GM12865 (cell line): ENCODE measurements at regions not wholly inside any gene's neighbourhood (a gene's known extent, or its start where the extent isn't known, plus 50 kb on each side); places are given as distances from the start of the nearest gene placed in this dataset.

Source experiments
- DNase-seq: peaks from one replicate; pipeline ENCODE4 v3.0.0; 2010; ENCODE audit warnings: low read depth
- H3K4me3 ChIP-seq: 2 replicates; pipeline ENCODE4 v1.5.1; 2011; ENCODE audit warnings: mild to moderate bottlenecking, low read depth, low read length, control low read depth
- TF ChIP-seq, protein P1 (sequence below): IDR thresholded peaks from 2 replicates; pipeline ENCODE4 v1.5.1; 2011; ENCODE audit warnings: low read length, control low read depth, low read depth, inconsistent platforms; ENCODE audit not compliant: insufficient read depth; ENCODE audit errors: missing control alignments

DNA sequence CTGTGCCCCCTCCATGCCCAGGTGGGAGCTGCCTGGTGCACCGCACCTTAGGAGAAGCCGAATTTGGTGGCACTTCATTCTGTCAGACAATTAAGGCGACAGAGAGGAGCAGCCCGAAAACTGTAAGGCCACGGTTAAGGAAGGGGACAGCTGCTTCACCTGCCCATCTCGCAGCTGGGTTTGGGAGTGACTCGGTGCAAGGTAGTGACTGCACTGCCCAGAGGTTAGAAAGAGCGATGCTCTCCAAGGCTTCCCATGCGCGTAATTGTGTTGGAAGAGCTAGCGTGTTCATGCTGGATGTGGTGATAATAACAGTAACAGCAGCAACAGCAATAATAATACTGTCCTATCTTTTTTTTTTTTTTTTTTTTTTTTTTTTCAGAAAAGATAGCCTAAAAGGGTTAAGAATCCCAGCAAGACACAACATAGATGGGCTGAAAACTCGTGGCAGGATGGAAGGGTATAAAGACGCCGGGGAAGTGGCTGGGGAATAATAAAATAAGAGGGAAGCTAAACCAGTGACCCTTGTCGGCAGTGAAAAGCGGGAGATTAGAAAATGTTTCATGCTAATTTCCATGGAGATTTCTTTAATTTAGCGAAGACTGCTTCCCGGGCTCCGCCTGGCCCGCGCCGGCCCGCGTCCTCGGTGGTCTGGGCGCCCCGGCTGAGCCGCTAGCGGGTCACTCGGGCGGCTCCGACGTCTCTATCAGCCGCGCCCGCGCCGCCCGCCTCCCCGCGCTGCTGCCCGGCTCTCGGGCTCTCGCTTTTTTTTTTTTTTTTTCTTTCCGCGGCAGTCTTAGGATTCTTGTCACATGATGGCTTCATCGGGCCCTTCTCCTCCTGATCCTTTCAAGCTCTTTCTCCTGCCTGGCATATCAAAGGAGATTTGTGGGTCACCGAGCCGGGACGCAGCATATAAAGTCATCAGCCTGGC lies 617.1 kb downstream of the NR2F2 start:
- TF ChIP-seq, protein P1, sequence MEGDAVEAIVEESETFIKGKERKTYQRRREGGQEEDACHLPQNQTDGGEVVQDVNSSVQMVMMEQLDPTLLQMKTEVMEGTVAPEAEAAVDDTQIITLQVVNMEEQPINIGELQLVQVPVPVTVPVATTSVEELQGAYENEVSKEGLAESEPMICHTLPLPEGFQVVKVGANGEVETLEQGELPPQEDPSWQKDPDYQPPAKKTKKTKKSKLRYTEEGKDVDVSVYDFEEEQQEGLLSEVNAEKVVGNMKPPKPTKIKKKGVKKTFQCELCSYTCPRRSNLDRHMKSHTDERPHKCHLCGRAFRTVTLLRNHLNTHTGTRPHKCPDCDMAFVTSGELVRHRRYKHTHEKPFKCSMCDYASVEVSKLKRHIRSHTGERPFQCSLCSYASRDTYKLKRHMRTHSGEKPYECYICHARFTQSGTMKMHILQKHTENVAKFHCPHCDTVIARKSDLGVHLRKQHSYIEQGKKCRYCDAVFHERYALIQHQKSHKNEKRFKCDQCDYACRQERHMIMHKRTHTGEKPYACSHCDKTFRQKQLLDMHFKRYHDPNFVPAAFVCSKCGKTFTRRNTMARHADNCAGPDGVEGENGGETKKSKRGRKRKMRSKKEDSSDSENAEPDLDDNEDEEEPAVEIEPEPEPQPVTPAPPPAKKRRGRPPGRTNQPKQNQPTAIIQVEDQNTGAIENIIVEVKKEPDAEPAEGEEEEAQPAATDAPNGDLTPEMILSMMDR: no peak
- DNase-seq: no peak
- no peak overlapping the region for H3K4me3 ChIP-seq

DNA sequence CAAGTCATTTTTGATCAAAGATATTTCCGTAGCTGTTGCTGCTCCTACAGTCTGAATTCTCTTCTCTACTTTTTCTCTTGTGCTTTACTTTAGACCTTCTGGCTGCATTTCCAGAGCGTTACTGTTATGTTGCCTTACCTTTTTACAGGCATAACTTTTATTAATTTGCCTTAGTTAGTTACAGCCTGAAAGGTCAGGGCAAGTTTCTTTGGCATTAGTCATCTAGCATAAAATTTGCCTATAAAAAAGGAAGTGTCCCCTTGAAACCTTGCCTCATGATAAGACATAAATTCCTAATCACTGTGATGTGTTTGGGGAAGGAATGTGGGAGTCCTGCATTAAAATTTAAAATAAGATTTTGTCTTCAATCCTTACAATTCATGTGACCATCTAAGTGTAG lies 618.5 kb downstream of the NR2F2 start:
- TF ChIP-seq, protein P1: no peak
- H3K4me3 ChIP-seq: no peak overlapping the region
- DNase-seq: no peak

DNA sequence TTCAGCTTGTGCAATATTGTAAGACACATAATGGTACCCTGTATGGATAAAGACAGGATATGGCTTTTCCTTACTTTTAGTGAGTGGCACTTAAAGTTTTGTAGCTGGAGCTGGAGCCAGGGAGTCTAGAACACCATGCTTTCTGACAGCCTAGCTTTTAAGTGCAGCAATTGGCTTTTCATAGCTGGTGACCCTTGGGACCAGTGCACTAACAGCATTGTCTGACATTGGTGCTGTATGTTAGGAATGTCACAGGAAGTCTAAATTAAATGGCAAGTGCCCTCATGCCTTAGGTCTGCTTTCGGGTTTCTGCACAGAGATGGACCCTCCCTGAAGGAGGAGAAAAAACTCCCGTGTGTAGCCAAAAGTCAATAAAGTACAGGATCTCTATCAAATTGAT lies 628.2 kb downstream of the NR2F2 start:
- no peak overlapping the region for H3K4me3 ChIP-seq
- TF ChIP-seq, protein P1: no peak
- no peak for DNase-seq

DNA sequence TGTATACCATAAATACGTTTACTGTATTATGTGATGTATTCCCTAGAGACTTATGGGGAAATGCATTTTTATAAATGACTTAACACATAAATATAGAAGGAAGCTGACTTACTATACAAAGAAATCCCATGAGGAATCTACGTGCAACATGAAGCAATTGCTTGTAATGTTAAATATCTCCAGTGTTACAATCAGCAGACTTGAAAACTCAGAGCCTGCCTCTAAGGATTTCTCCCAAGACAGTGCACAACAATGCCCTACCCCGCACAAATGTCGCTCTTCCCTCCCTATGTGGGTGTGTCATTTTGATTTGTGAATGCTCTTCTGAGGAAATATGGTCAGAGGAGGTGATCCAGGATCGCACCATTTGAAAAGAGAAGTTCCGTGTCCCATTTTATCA lies 629.0 kb downstream of the NR2F2 start:
- TF ChIP-seq, protein P1: no peak
- no peak for DNase-seq
- no peak overlapping the region for H3K4me3 ChIP-seq

DNA sequence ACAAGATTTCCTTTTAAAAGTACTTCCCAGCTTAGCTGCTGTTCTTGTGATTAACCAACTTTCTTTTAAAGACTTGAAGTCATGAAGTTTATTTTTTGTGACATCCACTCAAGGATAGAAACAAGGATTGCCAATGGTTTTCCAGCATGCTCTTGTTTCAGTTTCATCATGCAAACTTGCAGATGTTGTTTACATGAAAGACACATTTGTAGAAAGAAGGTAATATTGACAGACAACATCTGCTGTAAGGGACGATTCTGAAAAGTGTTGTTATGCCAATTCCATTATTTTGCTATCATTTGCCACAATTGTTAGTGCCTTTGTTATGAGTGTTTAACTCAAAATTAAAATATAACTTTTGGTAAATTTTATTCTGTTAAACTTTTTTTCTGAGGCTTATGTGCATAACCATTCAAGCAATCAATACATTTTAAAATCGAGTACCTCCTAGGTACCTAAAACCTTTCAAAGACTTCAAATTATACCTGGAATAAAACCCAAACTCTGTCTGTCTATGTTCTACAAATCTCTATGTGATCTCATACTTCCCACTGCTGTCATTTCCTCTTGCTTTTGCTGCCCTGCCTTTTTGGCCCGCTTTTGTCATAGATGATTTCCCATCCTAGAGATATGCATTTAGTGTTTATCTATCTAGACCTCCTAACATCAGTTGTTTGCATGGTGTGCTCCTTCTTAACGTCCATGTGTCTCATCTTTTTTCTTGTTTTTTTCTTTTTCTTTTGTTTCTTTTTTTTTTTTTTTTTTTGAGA lies 630.4 kb downstream of the NR2F2 start:
- no peak for DNase-seq
- TF ChIP-seq, protein P1: no peak
- H3K4me3 ChIP-seq: no peak overlapping the region

DNA sequence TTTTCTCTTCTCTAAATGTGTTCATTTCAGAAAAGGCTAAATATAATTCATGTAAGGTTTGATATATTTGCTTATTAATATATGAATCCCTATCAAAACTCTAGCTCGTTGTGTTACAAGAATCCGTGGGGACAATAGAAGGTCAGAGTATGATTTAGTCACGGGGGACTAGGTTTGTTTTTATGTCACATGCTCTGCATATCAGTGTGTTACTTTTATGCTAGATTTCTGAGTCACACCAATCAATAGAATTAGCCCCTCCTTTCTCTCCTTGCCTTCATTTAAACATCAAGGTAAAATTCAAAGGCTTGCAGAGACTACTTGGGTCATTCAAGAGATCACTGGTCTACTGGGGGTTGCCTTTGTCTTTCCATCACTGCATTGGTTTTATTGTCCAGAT lies 636.1 kb downstream of the NR2F2 start:
- no peak for DNase-seq
- H3K4me3 ChIP-seq: no peak overlapping the region
- TF ChIP-seq, protein P1: no peak
